Suppressor macrophage treated with lipopolysaccharide for 1 hour (primary cell): ENCODE measurements at regions not wholly inside any gene's neighbourhood (a gene's known extent, or its start where the extent isn't known, plus 50 kb on each side); places are given as distances from the start of the nearest gene placed in this dataset.

Experiments used
- DNase-seq, 3 donors: peaks; one replicate each; pipeline ENCODE4 v3.0.0-alpha.2; 2020 to 2022

DNA sequence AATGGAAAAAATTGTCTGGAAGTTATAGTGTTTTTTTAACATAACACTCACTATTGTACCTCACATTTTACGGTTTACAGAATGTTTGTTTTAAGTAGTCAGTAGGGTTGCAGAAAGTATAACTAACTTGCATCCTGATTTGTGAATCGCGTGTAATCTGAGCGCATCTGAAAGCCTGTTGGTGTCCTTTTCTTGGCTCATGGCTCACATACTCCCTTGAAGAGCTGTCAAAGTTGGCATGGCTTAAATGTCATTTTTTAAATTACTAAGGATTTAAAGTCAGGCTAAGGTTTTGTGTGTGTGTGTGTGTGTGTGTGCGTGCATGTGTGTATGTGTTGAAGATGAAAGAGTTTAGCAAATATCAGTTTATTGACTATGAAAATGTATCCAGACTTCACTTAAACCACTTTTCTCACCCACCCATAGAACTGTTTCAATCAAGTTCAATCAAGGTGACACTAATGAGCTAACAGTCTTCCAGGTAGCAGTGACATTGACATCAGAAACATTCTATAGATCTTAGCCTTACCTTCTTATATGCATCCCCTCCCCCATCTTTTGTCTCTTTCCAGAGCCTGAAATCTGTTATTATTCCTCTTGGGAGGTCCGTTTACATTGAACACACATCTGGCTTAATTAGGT lies 480.4 kb upstream of the SGCG start:
- DNase-seq = no peak

DNA sequence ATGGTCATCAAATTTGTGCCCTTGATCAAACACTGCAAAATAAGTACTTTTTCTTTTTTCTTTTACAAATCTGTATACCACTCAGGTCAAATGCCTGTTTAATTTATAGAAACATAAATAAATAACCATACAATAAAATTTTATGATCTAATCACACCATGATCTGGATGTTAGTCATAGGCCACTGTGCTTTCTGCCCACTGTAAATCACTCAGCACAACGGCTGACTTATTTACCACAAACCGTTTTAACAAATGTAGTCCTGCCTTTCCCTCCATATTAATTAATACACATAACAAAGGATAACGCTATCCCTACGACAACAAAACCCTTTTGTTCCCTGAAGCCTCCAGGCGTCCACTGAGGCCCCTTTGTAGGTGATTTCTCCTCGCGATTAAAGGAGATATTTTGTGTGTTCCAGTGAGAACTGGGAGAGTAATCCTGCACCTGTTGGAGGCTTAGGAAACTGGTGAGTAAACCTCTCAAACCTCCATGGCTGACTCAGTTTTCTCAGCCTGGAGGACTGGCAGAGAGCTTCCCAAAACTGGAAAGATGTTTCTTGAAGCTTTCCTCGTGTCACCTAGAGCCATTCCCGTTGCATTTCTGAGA lies 477.1 kb upstream of the SGCG start:
- DNase-seq = no peak

DNA sequence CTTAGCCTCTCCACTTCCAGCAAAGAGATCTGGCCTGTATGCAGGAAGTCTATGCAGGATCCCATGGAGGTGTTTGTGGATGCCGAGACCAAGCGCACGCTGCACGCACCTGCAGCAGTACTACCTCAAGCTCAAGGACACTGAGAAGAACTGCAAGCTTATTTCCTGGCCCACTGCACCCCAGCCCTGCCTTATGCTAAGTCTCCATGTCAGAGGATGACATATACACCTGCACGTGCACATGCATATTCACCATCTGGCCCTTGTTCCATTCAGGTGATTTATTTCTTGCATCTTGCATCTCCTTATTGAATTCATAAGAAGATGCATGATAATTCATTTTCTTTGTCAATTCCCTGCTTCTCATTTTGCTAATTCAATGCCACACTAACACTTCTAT lies 472.8 kb upstream of the SGCG start:
- DNase-seq = no peak

GRCh38 chr13:22717036-22717435 lies 463.7 kb upstream of the SGCG start:
- DNase-seq = no peak

DNA sequence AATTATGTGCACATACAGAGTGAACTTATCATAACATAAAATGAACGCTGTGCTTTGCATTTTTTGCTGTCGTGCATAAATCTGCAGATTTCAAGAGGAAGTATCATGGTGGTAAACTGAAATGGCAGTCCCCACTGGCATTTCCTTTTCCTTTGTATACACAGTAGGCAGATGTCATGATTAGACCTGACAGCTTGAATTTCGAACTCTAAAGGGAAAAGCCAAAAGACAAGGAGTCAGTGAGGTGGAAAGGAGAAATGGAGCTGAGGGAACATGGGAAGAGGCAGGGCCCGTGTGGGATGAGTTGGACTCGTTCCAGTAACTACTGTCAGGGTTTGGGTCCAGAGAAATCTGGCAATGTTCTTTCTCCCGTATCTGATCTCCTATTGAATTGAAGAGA lies 454.1 kb upstream of the SGCG start:
- no peak for DNase-seq

DNA sequence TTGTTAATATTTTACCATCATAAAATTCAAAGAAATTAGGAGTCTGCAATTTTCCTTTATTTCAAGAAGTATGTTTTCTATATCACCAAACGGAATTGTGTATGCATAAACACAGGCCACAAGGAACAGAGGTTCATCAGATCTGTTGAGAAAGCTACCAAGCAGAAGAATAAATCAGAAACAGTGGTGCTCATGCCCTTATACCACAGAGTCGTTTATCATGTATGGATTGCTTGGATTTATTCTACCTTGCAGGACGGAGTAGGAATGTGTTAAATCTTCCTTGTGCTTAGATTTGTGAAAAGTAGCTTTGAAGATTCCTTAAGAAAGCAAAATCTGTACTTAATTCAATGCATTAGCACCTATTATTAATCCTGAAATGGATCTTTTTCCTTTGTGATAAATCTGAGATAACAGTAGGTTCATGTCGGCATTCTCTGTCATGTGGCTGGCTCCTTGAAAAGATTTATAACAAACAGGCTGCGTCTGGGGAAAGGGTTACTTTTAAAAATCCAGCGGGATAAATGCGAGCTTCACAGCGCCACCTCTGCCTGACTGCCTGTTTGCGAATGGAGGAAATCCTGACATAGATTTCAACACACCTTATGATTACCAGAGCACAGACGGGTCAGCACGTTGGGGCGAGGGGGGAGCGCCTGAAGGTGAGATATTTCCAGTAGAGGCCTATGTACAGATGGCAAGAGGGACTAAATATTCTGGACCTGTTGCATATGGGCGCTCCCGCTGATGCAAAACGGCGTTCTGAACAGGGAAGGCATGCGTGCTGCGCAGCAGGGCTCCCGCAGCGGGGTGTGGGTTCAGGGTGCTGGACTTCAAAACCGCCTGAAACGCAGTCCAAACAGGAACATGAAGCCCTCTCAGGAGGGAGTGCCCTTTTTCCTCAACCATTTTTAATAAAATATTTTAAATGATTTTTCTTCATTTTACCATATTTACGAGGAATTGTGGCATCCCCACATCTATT lies 445.5 kb upstream of the SGCG start:
- DNase-seq = no peak

DNA sequence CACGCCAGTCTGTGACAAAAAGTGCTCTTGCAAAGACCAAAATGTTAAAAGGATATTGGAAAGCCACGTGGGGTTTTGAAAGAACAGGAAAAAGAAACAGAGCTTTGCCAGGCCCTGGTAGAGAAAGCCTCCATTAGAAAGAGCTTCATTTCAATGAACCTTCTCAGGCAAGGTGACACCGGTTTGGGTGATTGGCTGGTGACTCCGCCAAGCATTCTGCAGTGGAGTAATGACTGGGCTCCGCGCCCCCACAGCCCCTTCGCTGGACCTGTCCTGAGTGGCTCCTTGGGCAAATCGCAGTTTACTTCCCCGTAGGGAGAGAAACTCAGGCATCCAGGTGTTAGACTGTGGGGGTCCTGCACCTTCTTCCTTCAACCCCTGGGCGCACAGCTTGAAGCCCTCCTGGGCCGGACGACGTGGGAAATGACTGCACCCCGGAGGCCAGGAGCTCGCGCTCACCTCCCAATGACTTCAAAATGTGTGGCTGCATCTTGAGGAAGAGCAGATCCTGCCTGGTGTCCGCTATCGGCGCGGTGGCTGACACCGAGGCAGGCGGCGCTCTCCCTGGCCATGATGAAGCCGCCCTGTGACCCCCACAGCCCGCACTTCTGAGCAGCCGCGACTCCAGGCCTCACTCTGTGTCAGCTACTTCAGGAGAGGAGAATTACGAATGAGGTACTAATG lies 444.6 kb upstream of the SGCG start:
- no peak for DNase-seq

DNA sequence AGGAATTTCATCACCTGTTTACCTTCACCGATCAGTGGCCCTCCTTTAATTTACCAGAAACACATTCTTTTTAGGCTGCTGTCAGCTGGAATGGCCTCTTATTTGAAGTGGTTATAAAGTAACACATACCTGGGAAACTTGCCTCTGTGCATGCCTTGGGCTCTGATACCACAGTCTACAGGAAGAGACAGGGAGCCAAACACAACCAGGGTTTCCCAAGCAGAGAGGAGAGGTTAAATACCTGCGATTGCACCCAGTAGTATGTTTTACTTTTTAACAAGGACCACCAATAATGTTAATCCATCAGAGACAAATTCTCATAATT lies 444.0 kb upstream of the SGCG start:
- DNase-seq = no peak

- no peak for DNase-seq
These were observed 442.4 kb upstream of the SGCG start for GRCh38 chr13:22738357-22738756.

GRCh38 chr13:22740264-22740663 lies 440.5 kb upstream of the SGCG start:
- DNase-seq = no peak

GRCh38 chr13:22744688-22745452 lies 435.9 kb upstream of the SGCG start:
- no peak for DNase-seq

- no peak for DNase-seq
These were observed 431.8 kb upstream of the SGCG start for GRCh38 chr13:22748866-22749577.

- DNase-seq = no peak
These were observed 431.2 kb upstream of the SGCG start for GRCh38 chr13:22749626-22750025.

DNA sequence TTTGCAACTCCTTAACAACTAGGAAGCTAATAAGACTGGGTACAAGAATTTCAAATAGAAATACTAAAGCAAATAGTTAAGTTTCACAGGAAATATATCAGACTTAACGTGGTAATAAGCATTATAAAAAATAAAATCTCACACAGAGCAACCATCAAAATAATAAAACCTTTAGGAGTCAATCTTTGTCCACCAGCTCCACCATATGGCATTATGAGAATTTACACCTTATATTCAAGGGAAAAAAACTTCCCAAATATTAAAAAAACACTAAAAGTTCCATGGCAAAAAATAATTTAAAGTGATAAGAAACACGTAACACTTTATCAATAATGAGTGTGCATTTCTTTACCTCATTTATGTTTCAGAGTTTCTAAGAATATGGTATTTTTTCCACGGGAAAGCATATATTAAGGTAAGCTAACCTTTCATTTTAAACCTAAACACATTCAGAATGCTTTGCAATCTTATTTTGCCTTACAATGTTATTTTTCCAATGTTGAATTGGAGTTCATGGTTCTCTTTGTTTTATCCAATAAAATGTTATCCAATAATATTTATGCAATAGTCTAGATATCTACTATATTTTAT lies 423.2 kb upstream of the SGCG start:
- peak in 2 of 3 donors; percentile 4 to 19 for DNase-seq

- no peak for DNase-seq
These were observed 422.5 kb upstream of the SGCG start for GRCh38 chr13:22758245-22758644.

DNA sequence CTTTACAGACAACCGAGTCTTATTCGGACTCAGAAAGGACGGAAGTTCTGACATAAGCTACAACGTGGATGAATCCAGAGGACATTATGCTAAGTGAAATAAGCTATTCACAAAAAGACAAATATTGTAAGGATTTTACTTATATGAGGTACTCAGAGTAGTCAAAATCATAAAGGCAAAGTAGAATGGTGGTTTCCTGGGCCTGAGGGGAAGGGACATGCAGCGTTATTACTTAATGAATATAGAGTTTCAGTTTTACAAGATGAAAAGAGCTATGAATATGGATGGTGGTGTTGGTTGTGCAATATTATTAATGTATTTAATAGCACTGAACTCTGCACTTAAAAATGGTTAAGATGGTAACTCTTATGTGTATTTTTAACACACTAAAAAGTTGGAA lies 419.1 kb upstream of the SGCG start:
- DNase-seq = no peak

GRCh38 chr13:22765547-22765946 lies 415.2 kb upstream of the SGCG start:
- DNase-seq = no peak

GRCh38 chr13:22770891-22771290 lies 409.9 kb upstream of the SGCG start:
- no peak for DNase-seq

GRCh38 chr13:22773465-22773864 lies 407.3 kb upstream of the SGCG start:
- DNase-seq = no peak

DNA sequence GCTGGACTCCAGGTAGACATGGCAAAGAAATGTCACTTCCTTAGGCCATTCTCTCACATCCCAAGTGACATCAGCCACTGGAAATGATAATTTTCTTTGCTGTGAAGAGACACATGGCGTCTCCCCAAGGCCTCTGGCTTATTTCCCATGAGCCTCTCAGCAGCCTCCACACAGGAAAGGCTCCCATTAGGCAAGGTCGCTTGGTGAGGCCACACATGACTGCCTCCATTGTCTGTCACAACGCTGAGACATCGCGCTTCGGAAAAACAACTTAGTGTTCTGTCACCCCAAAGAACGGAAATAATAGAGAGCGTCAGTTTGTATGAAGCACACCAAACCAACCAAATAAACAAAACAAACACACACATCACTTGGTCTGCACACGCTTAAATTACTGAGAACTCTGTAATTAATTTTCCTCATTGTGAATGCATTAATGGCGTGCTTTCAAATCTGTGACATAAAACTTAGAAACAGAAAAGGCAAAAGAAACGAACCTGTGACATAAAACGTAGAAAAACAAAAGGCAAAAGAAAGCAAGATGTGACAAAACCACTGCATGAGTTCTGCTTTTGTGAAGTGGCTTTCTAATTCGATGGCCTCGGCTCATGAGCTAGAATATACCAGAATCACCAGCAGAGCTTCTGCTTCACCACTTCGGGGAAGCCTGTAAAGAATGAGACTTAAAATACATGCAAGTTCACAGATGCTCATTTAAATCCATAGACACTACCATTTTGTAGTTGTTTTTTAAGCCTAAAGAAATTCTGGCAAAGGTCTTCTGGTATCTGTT lies 404.2 kb upstream of the SGCG start:
- no peak for DNase-seq

DNA sequence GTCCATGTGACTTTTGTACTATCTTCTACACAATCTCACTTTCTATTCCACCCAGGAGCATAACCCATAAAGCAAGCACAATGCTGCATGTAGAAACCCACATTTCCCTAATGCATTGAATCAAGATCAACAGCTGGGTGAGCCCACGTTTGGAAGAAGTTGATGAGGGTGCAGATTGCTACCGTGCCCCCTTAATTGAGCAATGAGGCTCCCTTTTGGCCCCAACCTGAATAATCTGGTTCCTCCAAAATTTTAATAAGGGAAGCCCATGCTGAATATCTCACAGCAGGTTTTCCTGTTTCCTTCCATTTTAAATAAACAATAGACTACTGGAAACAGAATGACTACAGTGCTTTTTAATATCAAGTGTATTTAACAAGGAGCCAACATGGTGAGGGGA lies 403.6 kb upstream of the SGCG start:
- DNase-seq = no peak
